ENCODE measurements at regions not wholly inside any gene's neighbourhood (a gene's known extent, or its start where the extent isn't known, plus 50 kb on each side); places are given as distances from the start of the nearest gene placed in this dataset.

GRCh38 chr22:25447067-25447685 lies 117.3 kb upstream of the GRK3 start:
- H3K36me3 ChIP-seq (ENCODE audit: control insufficient read depth, insufficient read depth, low read length) = no peaks in the 10 kb centered on the region
- DNase-seq (ENCODE audit: low read depth) = no peak
- H3K27me3 ChIP-seq (ENCODE audit: control insufficient read depth, insufficient read depth, low read length) = no peaks in the 10 kb centered on the region
- no peak overlapping the region for H3K4me3 ChIP-seq (ENCODE audit: low read depth, low read length)
- no peak for TF ChIP-seq CTCF (IDR thresholded peaks at IDR 0.05; ENCODE audit: insufficient read depth, low read length, poor library complexity, severe bottlenecking)

- peak; percentile 91 for TF ChIP-seq CTCF (IDR thresholded peaks at IDR 0.05; ENCODE audit: insufficient read depth, low read length, poor library complexity, severe bottlenecking)
- Histone ChIP-seq H3K27me3 (ENCODE audit: control insufficient read depth, insufficient read depth, low read length) (no peaks in the 10 kb centered on the region), H3K4me3 (ENCODE audit: low read depth, low read length) (peak overlapping the region; percentile 73), H3K36me3 (ENCODE audit: control insufficient read depth, insufficient read depth, low read length) (no peaks in the 10 kb centered on the region)
- no peak for DNase-seq (ENCODE audit: low read depth)
Measured at GRCh38 chr22:25447686-25448434, 116.6 kb upstream of the GRK3 start.

- no peak for DNase-seq (ENCODE audit: low read depth)
- H3K4me3 ChIP-seq (ENCODE audit: low read depth, low read length) = peak overlapping the region; percentile 73
- no peaks in the 10 kb centered on the region for H3K36me3 ChIP-seq (ENCODE audit: control insufficient read depth, insufficient read depth, low read length)
- TF ChIP-seq CTCF (IDR thresholded peaks at IDR 0.05; ENCODE audit: insufficient read depth, low read length, poor library complexity, severe bottlenecking) = no peak
- no peaks in the 10 kb centered on the region for H3K27me3 ChIP-seq (ENCODE audit: control insufficient read depth, insufficient read depth, low read length)
Measured at GRCh38 chr22:25448435-25449051, 115.9 kb upstream of the GRK3 start.

GRCh38 chr22:25449781-25450317 lies 114.6 kb upstream of the GRK3 start:
- H3K27me3 ChIP-seq (ENCODE audit: control insufficient read depth, insufficient read depth, low read length) = no peaks in the 10 kb centered on the region
- H3K4me3 ChIP-seq (ENCODE audit: low read depth, low read length) = no peak overlapping the region
- DNase-seq (ENCODE audit: low read depth) = no peak
- H3K36me3 ChIP-seq (ENCODE audit: control insufficient read depth, insufficient read depth, low read length) = no peaks in the 10 kb centered on the region
- TF ChIP-seq CTCF (IDR thresholded peaks at IDR 0.05; ENCODE audit: insufficient read depth, low read length, poor library complexity, severe bottlenecking) = no peak

- DNase-seq (ENCODE audit: low read depth) = no peak
- TF ChIP-seq CTCF (IDR thresholded peaks at IDR 0.05; ENCODE audit: insufficient read depth, low read length, poor library complexity, severe bottlenecking) = no peak
- Histone ChIP-seq H3K27me3 (ENCODE audit: control insufficient read depth, insufficient read depth, low read length) (no peaks in the 10 kb centered on the region), H3K4me3 (ENCODE audit: low read depth, low read length) (no peak overlapping the region), H3K36me3 (ENCODE audit: control insufficient read depth, insufficient read depth, low read length) (no peaks in the 10 kb centered on the region)
Measured at GRCh38 chr22:25451480-25452114, 112.9 kb upstream of the GRK3 start.

Data from kidney epithelial cell (primary cell).